NCI-H146 treated with DMSO at 0.1 percent for 48 hours (cell line): ENCODE measurements at regions not wholly inside any gene's neighbourhood (a gene's known extent, or its start where the extent isn't known, plus 50 kb on each side); places are given as distances from the start of the nearest gene placed in this dataset.

Source experiments
- DNase-seq: peaks from one replicate; lab custom pipeline; 2025; ENCODE audit not compliant: unreplicated experiment; lab: John Stamatoyannopoulos, UW

GRCh38 chr5:162323466-162323865 lies 255.9 kb downstream of the GABRG2 start:
- DNase-seq: no peak

GRCh38 chr5:162324328-162324727 lies 256.8 kb downstream of the GABRG2 start:
- DNase-seq: no peak

- DNase-seq: no peak
These were observed 257.7 kb downstream of the GABRG2 start for GRCh38 chr5:162325143-162325727.

GRCh38 chr5:162334944-162335343 lies 267.4 kb downstream of the GABRG2 start:
- DNase-seq: no peak

- DNase-seq: no peak
These were observed 292.9 kb downstream of the GABRG2 start for GRCh38 chr5:162360373-162360931.

- no peak for DNase-seq
These were observed 304.7 kb downstream of the GABRG2 start for GRCh38 chr5:162372256-162372655.

- no peak for DNase-seq
These were observed 310.3 kb downstream of the GABRG2 start for GRCh38 chr5:162377895-162378294.

- DNase-seq: no peak
These were observed 315.3 kb downstream of the GABRG2 start for GRCh38 chr5:162382839-162383238.

GRCh38 chr5:162384225-162384624 lies 316.7 kb downstream of the GABRG2 start:
- DNase-seq: no peak

- no peak for DNase-seq
These were observed 324.3 kb downstream of the GABRG2 start for GRCh38 chr5:162391833-162392232.

- DNase-seq: no peak
These were observed 324.8 kb downstream of the GABRG2 start for GRCh38 chr5:162392336-162392735.

- DNase-seq: no peak
These were observed 326.0 kb downstream of the GABRG2 start for GRCh38 chr5:162393534-162393933.

- DNase-seq: no peak
These were observed 340.0 kb downstream of the GABRG2 start for GRCh38 chr5:162407614-162408013.

- no peak for DNase-seq
These were observed 342.8 kb downstream of the GABRG2 start for GRCh38 chr5:162410365-162410764.

- no peak for DNase-seq
These were observed 361.6 kb downstream of the GABRG2 start for GRCh38 chr5:162429142-162429541.

GRCh38 chr5:162434281-162434680 lies 366.7 kb downstream of the GABRG2 start:
- DNase-seq: no peak

GRCh38 chr5:162436055-162436454 lies 368.5 kb downstream of the GABRG2 start:
- DNase-seq: no peak

- no peak for DNase-seq
These were observed 376.7 kb downstream of the GABRG2 start for GRCh38 chr5:162444129-162444762.

- no peak for DNase-seq
These were observed 388.5 kb downstream of the GABRG2 start for GRCh38 chr5:162456086-162456485.

- no peak for DNase-seq
These were observed 398.4 kb downstream of the GABRG2 start for GRCh38 chr5:162466011-162466410.

GRCh38 chr5:162473041-162473714 lies 405.6 kb downstream of the GABRG2 start:
- no peak for DNase-seq

- DNase-seq: no peak
These were observed 406.7 kb downstream of the GABRG2 start for GRCh38 chr5:162474239-162474638.
